ENCODE measurements at regions not wholly inside any gene's neighbourhood (a gene's known extent, or its start where the extent isn't known, plus 50 kb on each side); places are given as distances from the start of the nearest gene placed in this dataset.

GRCh38 chr4:82038936-82039335 lies 334.9 kb downstream of the HNRNPD start:
- CTCF ChIA-PET (ENCODE audit: partially characterized antibody): interaction anchor here (0.6 to 1.0 kb wide), 3 partner anchors 46 to 1234 kb away, joined by 3 read pairs; no protein-coding TSS in a partner anchor
- 85% methylated on average over 2 of the region's 2 CpGs; no CpG with 5 or more reads in 1 of the 2 experiments for WGBS, 2 experiments (ENCODE audit: extremely low coverage in 1 of 2, insufficient coverage in 1 of 2, insufficient read length in 1 of 2, insufficient replicate concordance in 2 of 2, low coverage in 1 of 2, low lambda C conversion rate in 2 of 2, missing lambda C conversion rate in 1 of 2)
- no peak for FAIRE-seq

More at GRCh38 chr4:82038936-82039335, 334.9 kb downstream of the HNRNPD start:
- no peak overlapping the region for H2AK5ac ChIP-seq (ENCODE audit: low read depth, low read length)
- H3K23ac ChIP-seq (ENCODE audit: insufficient read length): no peak overlapping the region
- POLR2A ChIA-PET (ENCODE audit: partially characterized antibody): no interaction called here
- no peak overlapping the region for H2AFZ ChIP-seq (ENCODE audit: low read length)
- H3K9me3 ChIP-seq (ENCODE audit: insufficient read depth in 2 of 2, low read depth in 1 of 2, low read length in 1 of 2): no peaks in the 10 kb centered on the region
- TF ChIP-seq CREB1 (IDR thresholded peaks at IDR 0.05) (no peak), CHD2 (IDR thresholded peaks at IDR 0.05; ENCODE audit: low read length) (no peak), CTBP2 (IDR thresholded peaks at IDR 0.05; ENCODE audit: borderline replicate concordance, insufficient read depth, insufficient read length, low read length) (no peak), SIX5 (IDR thresholded peaks at IDR 0.05; ENCODE audit: low read depth, low read length) (no peak), GABPA (IDR thresholded peaks at IDR 0.05; ENCODE audit: borderline replicate concordance, insufficient read depth, low read length) (no peak), JUN (IDR thresholded peaks at IDR 0.05; ENCODE audit: low read depth, low read length) (no peak)
- H3K27me3 ChIP-seq (replicated peaks in 1 of 4; ENCODE audit: control insufficient read depth in 3 of 4, extremely low read depth in 1 of 4, insufficient read depth in 3 of 4, low read length in 3 of 4): peaks cover 10 to 23% (median 18%) of the 10 kb centered on the region in 4 experiments
- H3K36me3 ChIP-seq (ENCODE audit: control insufficient read depth in 2 of 4, insufficient read depth in 4 of 4, low read length in 3 of 4): no peaks in the 10 kb centered on the region
- H3K14ac ChIP-seq (ENCODE audit: insufficient read length): no peak overlapping the region
- H2BK5ac ChIP-seq (ENCODE audit: low read depth, low read length): no peak overlapping the region
- DNase-seq (ENCODE audit: low read depth in 1 of 2, low spot score in 2 of 2): no peak
- H3K79me2 ChIP-seq (ENCODE audit: control insufficient read depth in 1 of 2, insufficient read depth in 2 of 2, low read length in 2 of 2): no peaks in the 10 kb centered on the region; a peak in 1 of 4 replicates
- no peaks in the 10 kb centered on the region for H3K79me1 ChIP-seq (ENCODE audit: low read depth, low read length)
- H3K4me3 ChIP-seq (ENCODE audit: extremely low read depth in 1 of 4, insufficient read depth in 2 of 4, low read depth in 3 of 4, low read length in 4 of 4): no peak overlapping the region
- no peak overlapping the region for H3K56ac ChIP-seq (replicated peaks; ENCODE audit: insufficient read length, low read depth, low read length)
- H4K20me1 ChIP-seq (replicated peaks in 1 of 2; ENCODE audit: control insufficient read depth in 1 of 2, insufficient read depth in 2 of 2, low read length in 2 of 2): no peaks in the 10 kb centered on the region
- H4K5ac ChIP-seq (ENCODE audit: insufficient read length, low read depth, low read length): no peak overlapping the region
- no peak overlapping the region for H3K18ac ChIP-seq (ENCODE audit: extremely low read depth, low read length)
- no peak overlapping the region for H2BK15ac ChIP-seq (ENCODE audit: low read length)
- H3K4me1 ChIP-seq (replicated peaks in 1 of 4; ENCODE audit: control insufficient read depth in 3 of 4, insufficient read depth in 4 of 4, low read length in 3 of 4): peaks cover 0 to 11% (median 8%) of the 10 kb centered on the region in 4 experiments; a peak in 6 of 7 replicates
- H3K4ac ChIP-seq (replicated peaks; ENCODE audit: insufficient read length, low read depth, low read length): no peak overlapping the region
- H3K23me2 ChIP-seq (ENCODE audit: low read depth, low read length): peaks cover 10% of the 10 kb centered on the region
- no peak overlapping the region for H2BK12ac ChIP-seq (ENCODE audit: low read depth, low read length)
- H3K27ac ChIP-seq (ENCODE audit: low read depth, low read length): no peak overlapping the region
- no peak overlapping the region for H4K91ac ChIP-seq (replicated peaks; ENCODE audit: insufficient read length, low read length)
- H2BK120ac ChIP-seq (replicated peaks; ENCODE audit: low read depth, low read length): no peak overlapping the region
- H2BK20ac ChIP-seq (ENCODE audit: low read length): no peak overlapping the region
- H4K8ac ChIP-seq (ENCODE audit: extremely low read depth, insufficient read depth, low read length): no peak overlapping the region
- H3K4me2 ChIP-seq (ENCODE audit: insufficient read depth in 1 of 2, low read depth in 2 of 2, low read length in 2 of 2): no peak overlapping the region
- no peak overlapping the region for H3K9ac ChIP-seq (replicated peaks in 1 of 4; ENCODE audit: extremely low read depth in 1 of 4, low read depth in 3 of 4, low read length in 3 of 4)

All from H1 (cell line).